ENCODE measurements at regions not wholly inside any gene's neighbourhood (a gene's known extent, or its start where the extent isn't known, plus 50 kb on each side); places are given as distances from the start of the nearest gene placed in this dataset.

GRCh38 chr18:43435851-43436250, 158.6 kb upstream of the SYT4 start:
- peaks cover 0 to 13% of the 10 kb centered on the region in 2 donors for H3K9me3 ChIP-seq (ENCODE audit: control insufficient read depth in 2 of 2, insufficient read depth in 1 of 2, low read depth in 1 of 2, low read length in 1 of 2)
- no peak overlapping the region for H3K4me3 ChIP-seq (ENCODE audit: low read depth in 1 of 3, low read length in 3 of 3)
- no peaks in the 10 kb centered on the region for H3K27me3 ChIP-seq (ENCODE audit: control insufficient read depth in 3 of 3, insufficient read depth in 3 of 3, low read length in 3 of 3)
- no peak for DNase-seq
- no peak overlapping the region for H3K27ac ChIP-seq (ENCODE audit: low read depth in 1 of 3, low read length in 2 of 3)
- no peak for FAIRE-seq
- 81 to 84% (median 84%) methylated on average over 3 of the region's 3 CpGs for WGBS, 3 donors
- no peaks in the 10 kb centered on the region for H3K4me1 ChIP-seq (ENCODE audit: control insufficient read depth in 3 of 3, insufficient read depth in 2 of 3, low read depth in 1 of 3, low read length in 2 of 3)
- no peaks in the 10 kb centered on the region for H3K36me3 ChIP-seq (ENCODE audit: control insufficient read depth in 3 of 3, insufficient read depth in 2 of 3, low read depth in 1 of 3, low read length in 3 of 3)

DNA sequence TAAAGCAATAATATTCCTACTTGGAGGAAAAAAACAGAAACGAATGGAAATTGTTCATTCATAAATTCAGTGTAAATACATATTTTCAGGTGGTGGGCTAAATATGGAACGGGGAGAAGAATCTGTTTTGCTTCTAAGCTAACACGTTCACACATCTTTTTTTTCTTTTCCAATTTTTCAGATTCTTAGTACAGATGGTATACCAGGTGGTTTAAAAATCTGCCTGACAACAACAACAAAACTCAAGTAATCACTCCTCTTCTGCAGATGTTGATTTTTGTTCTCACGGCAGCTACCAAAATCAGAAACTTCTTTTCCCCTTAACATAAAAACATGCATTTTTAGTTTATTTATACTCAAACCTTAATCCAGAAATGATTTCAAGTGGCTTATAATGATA, 164.8 kb upstream of the SYT4 start:
- Histone ChIP-seq H3K27me3 (ENCODE audit: control insufficient read depth in 3 of 3, insufficient read depth in 3 of 3, low read length in 3 of 3) (no peaks in the 10 kb centered on the region), H3K9me3 (ENCODE audit: control insufficient read depth in 2 of 2, insufficient read depth in 1 of 2, low read depth in 1 of 2, low read length in 1 of 2) (peaks cover 0 to 15% of the 10 kb centered on the region in 2 donors), H3K4me3 (ENCODE audit: low read depth in 1 of 3, low read length in 3 of 3) (no peak overlapping the region), H3K27ac (ENCODE audit: low read depth in 1 of 3, low read length in 2 of 3) (no peak overlapping the region), H3K36me3 (ENCODE audit: control insufficient read depth in 3 of 3, insufficient read depth in 2 of 3, low read depth in 1 of 3, low read length in 3 of 3) (no peaks in the 10 kb centered on the region), H3K4me1 (ENCODE audit: control insufficient read depth in 3 of 3, insufficient read depth in 2 of 3, low read depth in 1 of 3, low read length in 2 of 3) (no peaks in the 10 kb centered on the region)
- no peak for DNase-seq
- 69 to 80% (median 71%) methylated on average over 4 of the region's 4 CpGs for WGBS, 3 donors
- FAIRE-seq = no peak

DNA sequence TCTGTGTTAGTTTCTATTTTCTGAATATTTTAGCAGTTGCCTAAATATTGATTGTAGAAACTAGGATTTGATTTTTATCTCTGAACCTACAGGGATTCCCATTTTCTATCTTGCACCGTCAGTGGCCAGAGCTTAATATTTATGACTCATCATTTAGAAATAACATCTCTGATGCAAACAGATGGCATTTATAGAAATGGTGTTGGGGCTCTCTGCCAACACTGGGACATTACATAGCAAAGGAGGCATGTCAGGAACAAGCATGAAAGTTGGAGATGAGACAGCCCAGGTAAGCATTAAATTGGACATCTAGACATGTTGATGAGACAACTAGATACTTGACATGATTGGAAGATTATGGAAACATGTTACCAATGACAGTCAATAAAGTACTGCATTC, 165.3 kb upstream of the SYT4 start:
- no peaks in the 10 kb centered on the region for H3K27me3 ChIP-seq (ENCODE audit: control insufficient read depth in 3 of 3, insufficient read depth in 3 of 3, low read length in 3 of 3)
- H3K9me3 ChIP-seq (ENCODE audit: control insufficient read depth in 2 of 2, insufficient read depth in 1 of 2, low read depth in 1 of 2, low read length in 1 of 2) = peaks cover 0 to 18% of the 10 kb centered on the region in 2 donors
- H3K27ac ChIP-seq (ENCODE audit: low read depth in 1 of 3, low read length in 2 of 3) = no peak overlapping the region
- DNase-seq (no peak), FAIRE-seq (no peak)
- H3K36me3 ChIP-seq (ENCODE audit: control insufficient read depth in 3 of 3, insufficient read depth in 2 of 3, low read depth in 1 of 3, low read length in 3 of 3) = no peaks in the 10 kb centered on the region
- no peaks in the 10 kb centered on the region for H3K4me1 ChIP-seq (ENCODE audit: control insufficient read depth in 3 of 3, insufficient read depth in 2 of 3, low read depth in 1 of 3, low read length in 2 of 3)
- H3K4me3 ChIP-seq (ENCODE audit: low read depth in 1 of 3, low read length in 3 of 3) = no peak overlapping the region
- 58 to 70% (median 60%) methylated on average over 1 of the region's 1 CpG for WGBS, 3 donors

- no peaks in the 10 kb centered on the region for H3K36me3 ChIP-seq (ENCODE audit: control insufficient read depth in 3 of 3, insufficient read depth in 2 of 3, low read depth in 1 of 3, low read length in 3 of 3)
- DNase-seq (no peak), FAIRE-seq (no peak)
- H3K4me1 ChIP-seq (ENCODE audit: control insufficient read depth in 3 of 3, insufficient read depth in 2 of 3, low read depth in 1 of 3, low read length in 2 of 3) = no peaks in the 10 kb centered on the region
- H3K27ac ChIP-seq (ENCODE audit: low read depth in 1 of 3, low read length in 2 of 3) = no peak overlapping the region
- H3K27me3 ChIP-seq (ENCODE audit: control insufficient read depth in 3 of 3, insufficient read depth in 3 of 3, low read length in 3 of 3) = no peaks in the 10 kb centered on the region
- no peak overlapping the region for H3K4me3 ChIP-seq (ENCODE audit: low read depth in 1 of 3, low read length in 3 of 3)
- peaks cover 0 to 11% of the 10 kb centered on the region in 2 donors for H3K9me3 ChIP-seq (ENCODE audit: control insufficient read depth in 2 of 2, insufficient read depth in 1 of 2, low read depth in 1 of 2, low read length in 1 of 2)
Measured at GRCh38 chr18:43465483-43465882, 188.2 kb upstream of the SYT4 start.

DNA sequence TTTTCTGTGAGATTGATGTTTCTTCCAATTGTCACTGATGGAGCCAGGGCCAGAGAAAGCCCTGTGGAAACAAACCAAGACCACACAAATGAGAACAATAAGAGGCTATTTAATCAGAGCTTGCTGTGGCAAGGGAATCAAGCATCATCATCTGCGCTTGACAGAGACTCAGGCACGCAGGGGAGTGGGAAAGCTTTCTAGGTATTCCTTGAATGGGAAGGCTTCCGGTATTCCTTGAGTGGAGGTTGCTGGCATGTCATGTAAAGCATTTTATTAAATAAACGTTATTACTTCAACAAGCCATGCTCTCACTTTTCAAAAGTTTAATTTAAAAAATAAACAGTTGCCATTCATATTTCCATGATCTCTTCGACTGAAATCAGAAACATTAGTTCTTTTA, 194.6 kb upstream of the SYT4 start:
- H3K36me3 ChIP-seq (ENCODE audit: control insufficient read depth in 3 of 3, insufficient read depth in 2 of 3, low read depth in 1 of 3, low read length in 3 of 3) = no peaks in the 10 kb centered on the region
- no peaks in the 10 kb centered on the region for H3K4me1 ChIP-seq (ENCODE audit: control insufficient read depth in 3 of 3, insufficient read depth in 2 of 3, low read depth in 1 of 3, low read length in 2 of 3)
- DNase-seq = no peak
- no peak overlapping the region for H3K27ac ChIP-seq (ENCODE audit: low read depth in 1 of 3, low read length in 2 of 3)
- WGBS, 3 donors = 63 to 80% (median 71%) methylated on average over 5 of the region's 5 CpGs
- no peaks in the 10 kb centered on the region for H3K9me3 ChIP-seq (ENCODE audit: control insufficient read depth in 2 of 2, insufficient read depth in 1 of 2, low read depth in 1 of 2, low read length in 1 of 2)
- H3K4me3 ChIP-seq (ENCODE audit: low read depth in 1 of 3, low read length in 3 of 3) = no peak overlapping the region
- FAIRE-seq = no peak
- H3K27me3 ChIP-seq (ENCODE audit: control insufficient read depth in 3 of 3, insufficient read depth in 3 of 3, low read length in 3 of 3) = no peaks in the 10 kb centered on the region

- WGBS, 3 donors = 76 to 88% (median 77%) methylated on average over 3 of the region's 3 CpGs
- H3K9me3 ChIP-seq (ENCODE audit: control insufficient read depth in 2 of 2, insufficient read depth in 1 of 2, low read depth in 1 of 2, low read length in 1 of 2) = peaks cover 0 to 25% of the 10 kb centered on the region in 2 donors
- no peaks in the 10 kb centered on the region for H3K4me1 ChIP-seq (ENCODE audit: control insufficient read depth in 3 of 3, insufficient read depth in 2 of 3, low read depth in 1 of 3, low read length in 2 of 3)
- H3K27me3 ChIP-seq (ENCODE audit: control insufficient read depth in 3 of 3, insufficient read depth in 3 of 3, low read length in 3 of 3) = no peaks in the 10 kb centered on the region
- DNase-seq (no peak), FAIRE-seq (no peak)
- H3K27ac ChIP-seq (ENCODE audit: low read depth in 1 of 3, low read length in 2 of 3) = no peak overlapping the region
- no peak overlapping the region for H3K4me3 ChIP-seq (ENCODE audit: low read depth in 1 of 3, low read length in 3 of 3)
- no peaks in the 10 kb centered on the region for H3K36me3 ChIP-seq (ENCODE audit: control insufficient read depth in 3 of 3, insufficient read depth in 2 of 3, low read depth in 1 of 3, low read length in 3 of 3)
Measured at GRCh38 chr18:43481069-43481468, 203.8 kb upstream of the SYT4 start.

GRCh38 chr18:43482136-43482535, 204.8 kb upstream of the SYT4 start:
- FAIRE-seq (no peak), DNase-seq (no peak)
- Histone ChIP-seq H3K4me3 (ENCODE audit: low read depth in 1 of 3, low read length in 3 of 3) (no peak overlapping the region), H3K36me3 (ENCODE audit: control insufficient read depth in 3 of 3, insufficient read depth in 2 of 3, low read depth in 1 of 3, low read length in 3 of 3) (no peaks in the 10 kb centered on the region), H3K27me3 (ENCODE audit: control insufficient read depth in 3 of 3, insufficient read depth in 3 of 3, low read length in 3 of 3) (no peaks in the 10 kb centered on the region), H3K9me3 (ENCODE audit: control insufficient read depth in 2 of 2, insufficient read depth in 1 of 2, low read depth in 1 of 2, low read length in 1 of 2) (peaks cover 0 to 34% of the 10 kb centered on the region in 2 donors), H3K27ac (ENCODE audit: low read depth in 1 of 3, low read length in 2 of 3) (no peak overlapping the region), H3K4me1 (ENCODE audit: control insufficient read depth in 3 of 3, insufficient read depth in 2 of 3, low read depth in 1 of 3, low read length in 2 of 3) (no peaks in the 10 kb centered on the region)
- WGBS, 3 donors = 85 to 87% (median 86%) methylated on average over 14 of the region's 14 CpGs

GRCh38 chr18:43482600-43482999, 205.3 kb upstream of the SYT4 start:
- H3K27ac ChIP-seq (ENCODE audit: low read depth in 1 of 3, low read length in 2 of 3) = no peak overlapping the region
- DNase-seq = peak in 1 of 2 donors; percentile 3
- WGBS, 3 donors = 30 to 82% (median 34%) methylated on average over 14 of the region's 14 CpGs
- H3K4me1 ChIP-seq (ENCODE audit: control insufficient read depth in 3 of 3, insufficient read depth in 2 of 3, low read depth in 1 of 3, low read length in 2 of 3) = no peaks in the 10 kb centered on the region
- H3K9me3 ChIP-seq (ENCODE audit: control insufficient read depth in 2 of 2, insufficient read depth in 1 of 2, low read depth in 1 of 2, low read length in 1 of 2) = peaks cover 0 to 34% of the 10 kb centered on the region in 2 donors
- H3K4me3 ChIP-seq (ENCODE audit: low read depth in 1 of 3, low read length in 3 of 3) = no peak overlapping the region
- FAIRE-seq = no peak
- H3K27me3 ChIP-seq (ENCODE audit: control insufficient read depth in 3 of 3, insufficient read depth in 3 of 3, low read length in 3 of 3) = no peaks in the 10 kb centered on the region
- no peaks in the 10 kb centered on the region for H3K36me3 ChIP-seq (ENCODE audit: control insufficient read depth in 3 of 3, insufficient read depth in 2 of 3, low read depth in 1 of 3, low read length in 3 of 3)

GRCh38 chr18:43484710-43485109, 207.4 kb upstream of the SYT4 start:
- no peaks in the 10 kb centered on the region for H3K4me1 ChIP-seq (ENCODE audit: control insufficient read depth in 3 of 3, insufficient read depth in 2 of 3, low read depth in 1 of 3, low read length in 2 of 3)
- no peaks in the 10 kb centered on the region for H3K36me3 ChIP-seq (ENCODE audit: control insufficient read depth in 3 of 3, insufficient read depth in 2 of 3, low read depth in 1 of 3, low read length in 3 of 3)
- peak in 1 of 2 donors; percentile 11 for DNase-seq
- H3K4me3 ChIP-seq (ENCODE audit: low read depth in 1 of 3, low read length in 3 of 3) = no peak overlapping the region
- no peaks in the 10 kb centered on the region for H3K27me3 ChIP-seq (ENCODE audit: control insufficient read depth in 3 of 3, insufficient read depth in 3 of 3, low read length in 3 of 3)
- WGBS, 3 donors = 58 to 94% (median 88%) methylated on average over 1 of the region's 1 CpG
- no peak for FAIRE-seq
- H3K27ac ChIP-seq (ENCODE audit: low read depth in 1 of 3, low read length in 2 of 3) = no peak overlapping the region
- peaks cover 0 to 42% of the 10 kb centered on the region in 2 donors for H3K9me3 ChIP-seq (ENCODE audit: control insufficient read depth in 2 of 2, insufficient read depth in 1 of 2, low read depth in 1 of 2, low read length in 1 of 2)
